Breast epithelium (tissue), 4 donors: ENCODE measurements at regions not wholly inside any gene's neighbourhood (a gene's known extent, or its start where the extent isn't known, plus 50 kb on each side); places are given as distances from the start of the nearest gene placed in this dataset.

Experiments
- DNase-seq, 2 donors: peaks; one replicate each; pipeline ENCODE4 v3.0.0-alpha.2; 2019; ENCODE audit warnings: low spot score in 2 of 2
- H3K27ac ChIP-seq, 2 donors: fragments of 200-600 bp; sonication (generic) in 1 of 2; one replicate each; pipeline ENCODE4 v1.5.1; 2016 to 2019; ENCODE audit warnings: mild to moderate bottlenecking in 1 of 2
- H3K27me3 ChIP-seq, 2 donors: fragments of 200-600 bp; sonication (generic) in 1 of 2; one replicate each; pipeline versions ENCODE4 v1.5.1 to v1.6.0; 2017 to 2019; ENCODE audit warnings: control low read depth in 1 of 2, mild to moderate bottlenecking in 1 of 2
- H3K36me3 ChIP-seq: fragments of 200-600 bp; one replicate; pipeline ENCODE4 v1.5.1; 2019
- H3K4me1 ChIP-seq, 2 donors: fragments of 200-600 bp; sonication (generic); one replicate each; pipeline ENCODE4 v1.5.1; 2016 to 2019; ENCODE audit warnings: control low read depth in 1 of 2
- H3K4me3 ChIP-seq, 3 donors: fragments of 200-600 bp; sonication (generic); 1 replicate in 2 of 3; 2 replicates in 1 of 3; pipeline ENCODE4 v1.5.1; 2016 to 2019; ENCODE audit warnings: mild to moderate bottlenecking in 3 of 3, moderate library complexity in 2 of 3
- H3K9me3 ChIP-seq, 2 donors: fragments of 200-600 bp; sonication (generic) in 1 of 2; one replicate each; pipeline ENCODE4 v1.5.1; 2016 to 2019; ENCODE audit warnings: control low read depth in 1 of 2
- CTCF ChIP-seq, 3 donors: fragments of 450-650 bp; IDR thresholded peaks; one replicate each; pipeline ENCODE4 v1.5.1; 2016 to 2017; ENCODE audit warnings: antibody characterized with exemption in 3 of 3, mild to moderate bottlenecking in 3 of 3, moderate library complexity in 3 of 3
- POLR2A ChIP-seq: fragments of 450-650 bp; IDR thresholded peaks from one replicate; pipeline ENCODE4 v1.6.1; 2016; ENCODE audit warnings: antibody characterized with exemption, mild to moderate bottlenecking, moderate library complexity
- POLR2AphosphoS5 ChIP-seq, 3 donors: sonication (generic); formaldehyde crosslinking; IDR thresholded peaks; one replicate each; pipeline ENCODE4 v1.6.1; 2017; ENCODE audit warnings: antibody characterized with exemption in 3 of 3
- intact Hi-C: fragments of 100-400 bp; cut with DNase I; formaldehyde crosslinking; loops from one replicate; pipeline ENCODE4 v1.15.1; 2023; ENCODE audit warnings: low total_unique reads

- Histone ChIP-seq H3K9me3 (no peaks in the 10 kb centered on the region), H3K27me3 (no peaks in the 10 kb centered on the region), H3K36me3 (no peaks in the 10 kb centered on the region), H3K27ac (no peak overlapping the region), H3K4me1 (no peaks in the 10 kb centered on the region), H3K4me3 (no peak overlapping the region)
- DNase-seq = no peak
- intact Hi-C loops = no loop called here
- TF ChIP-seq POLR2AphosphoS5 (IDR thresholded peaks at IDR 0.05) (no peak), POLR2A (no peak), CTCF (IDR thresholded peaks at IDR 0.05) (no peak)
Measured at GRCh38 chr1:187891993-187892682, 1063.4 kb downstream of the PLA2G4A start.

- no peak overlapping the region for H3K4me3 ChIP-seq
- no peak for DNase-seq
- TF ChIP-seq CTCF (IDR thresholded peaks at IDR 0.05) (no peak), POLR2A (no peak), POLR2AphosphoS5 (IDR thresholded peaks at IDR 0.05) (no peak)
- intact Hi-C loops = no loop called here
- no peak overlapping the region for H3K27ac ChIP-seq
- no peaks in the 10 kb centered on the region for H3K9me3 ChIP-seq
- H3K4me1 ChIP-seq = no peaks in the 10 kb centered on the region
- H3K36me3 ChIP-seq = no peaks in the 10 kb centered on the region
- H3K27me3 ChIP-seq = no peaks in the 10 kb centered on the region
Measured at GRCh38 chr1:187892683-187893039, 1063.9 kb downstream of the PLA2G4A start.

GRCh38 chr1:187893471-187893870, 1064.7 kb downstream of the PLA2G4A start:
- no peak for DNase-seq

GRCh38 chr1:187894349-187894748, 1065.6 kb downstream of the PLA2G4A start:
- Histone ChIP-seq H3K9me3 (no peaks in the 10 kb centered on the region), H3K36me3 (no peaks in the 10 kb centered on the region), H3K27me3 (no peaks in the 10 kb centered on the region), H3K4me3 (no peak overlapping the region), H3K4me1 (no peaks in the 10 kb centered on the region), H3K27ac (no peak overlapping the region)
- TF ChIP-seq POLR2AphosphoS5 (IDR thresholded peaks at IDR 0.05) (no peak), CTCF (IDR thresholded peaks at IDR 0.05) (no peak), POLR2A (no peak)
- no peak for DNase-seq
- intact Hi-C loops = no loop called here

More at GRCh38 chr1:187893471-187893870, 1064.7 kb downstream of the PLA2G4A start:
- no peaks in the 10 kb centered on the region for H3K9me3 ChIP-seq
- no peak for TF ChIP-seq POLR2AphosphoS5 (IDR thresholded peaks at IDR 0.05)
- no peak for TF ChIP-seq POLR2A
- no peak for TF ChIP-seq CTCF (IDR thresholded peaks at IDR 0.05)
- intact Hi-C loops = no loop called here
- no peaks in the 10 kb centered on the region for H3K27me3 ChIP-seq
- H3K4me1 ChIP-seq = no peaks in the 10 kb centered on the region
- H3K4me3 ChIP-seq = no peak overlapping the region
- H3K27ac ChIP-seq = no peak overlapping the region
- H3K36me3 ChIP-seq = no peaks in the 10 kb centered on the region

GRCh38 chr1:187903223-187903622, 1074.5 kb downstream of the PLA2G4A start:
- no peak for DNase-seq
- no peak for TF ChIP-seq CTCF (IDR thresholded peaks at IDR 0.05)
- TF ChIP-seq POLR2A = no peak
- no peak for TF ChIP-seq POLR2AphosphoS5 (IDR thresholded peaks at IDR 0.05)
- Histone ChIP-seq H3K9me3 (no peaks in the 10 kb centered on the region), H3K4me3 (no peak overlapping the region), H3K27ac (no peak overlapping the region), H3K4me1 (no peaks in the 10 kb centered on the region), H3K36me3 (no peaks in the 10 kb centered on the region), H3K27me3 (no peaks in the 10 kb centered on the region)
- intact Hi-C loops = no loop called here
